HG02852 (cell line): ENCODE measurements at regions not wholly inside any gene's neighbourhood (a gene's known extent, or its start where the extent isn't known, plus 50 kb on each side); places are given as distances from the start of the nearest gene placed in this dataset.

Source experiments
- ATAC-seq: cut with Tn5 transposase; IDR thresholded peaks from one replicate; pipeline ENCODE4 v1.9.1; 2021; ENCODE audit warnings: mild to moderate bottlenecking, moderate library complexity; ENCODE audit not compliant: unreplicated experiment

- ATAC-seq, result no peak
Measured at GRCh38 chr6:135789375-135790050, 62.0 kb upstream of the PDE7B start.

- no peak for ATAC-seq
Measured at GRCh38 chr6:135791441-135791840, 60.1 kb upstream of the PDE7B start.

GRCh38 chr6:135796643-135797305, 54.7 kb upstream of the PDE7B start:
- ATAC-seq, result no peak

- ATAC-seq, result no peak
Measured at GRCh38 chr6:135797361-135797760, 54.1 kb upstream of the PDE7B start.

GRCh38 chr6:135798751-135799515, 52.6 kb upstream of the PDE7B start:
- ATAC-seq, result peak; percentile 52
